Sigmoid colon (tissue), 6 donors: ENCODE measurements at regions not wholly inside any gene's neighbourhood (a gene's known extent, or its start where the extent isn't known, plus 50 kb on each side); places are given as distances from the start of the nearest gene placed in this dataset.

ENCODE experiments used
- DNase-seq: peaks from one replicate; pipeline ENCODE4 v3.0.0-alpha.2; 2019
- H3K27ac ChIP-seq, 4 donors: fragments of 200-600 bp; sonication (generic); one replicate each; pipeline ENCODE4 v1.5.1; 2016 to 2019; ENCODE audit warnings: mild to moderate bottlenecking in 1 of 4
- H3K27me3 ChIP-seq, 3 donors: fragments of 200-600 bp; sonication (generic); one replicate each; pipeline ENCODE4 v1.5.1; 2019; ENCODE audit warnings: mild to moderate bottlenecking in 1 of 3
- H3K36me3 ChIP-seq, 4 donors: fragments of 200-600 bp; sonication (generic); one replicate each; pipeline ENCODE4 v1.5.1; 2016 to 2019
- H3K4me1 ChIP-seq, 4 donors: fragments of 200-600 bp; sonication (generic); one replicate each; pipeline ENCODE4 v1.5.1; 2017 to 2019
- H3K4me3 ChIP-seq, 4 donors: fragments of 200-600 bp; sonication (generic); one replicate each; pipeline ENCODE4 v1.5.1; 2017 to 2019; ENCODE audit warnings: mild to moderate bottlenecking in 2 of 4, moderate library complexity in 1 of 4
- H3K9me3 ChIP-seq, 4 donors: fragments of 200-600 bp in 3 of 4; sonication (generic) in 3 of 4; one replicate each; pipeline versions ENCODE4 v1.5.1 to v1.6.1; 2013 to 2019
- CTCF ChIP-seq, 4 experiments: fragments of 450-650 bp in 3 of 4; fragments of 200-600 bp in 1 of 4; IDR thresholded peaks; one replicate each; pipeline ENCODE4 v1.5.1; 2016 to 2019; ENCODE audit warnings: antibody characterized with exemption in 4 of 4, mild to moderate bottlenecking in 3 of 4, moderate library complexity in 2 of 4
- EP300 ChIP-seq, 4 donors: sonication (generic); formaldehyde crosslinking; IDR thresholded peaks; one replicate each; pipeline ENCODE4 v1.6.1; 2017; ENCODE audit warnings: antibody characterized with exemption in 4 of 4
- POLR2A ChIP-seq, 2 donors: fragments of 450-650 bp; IDR thresholded peaks; one replicate each; pipeline ENCODE4 v1.6.1; 2016; ENCODE audit warnings: antibody characterized with exemption in 2 of 2, mild to moderate bottlenecking in 2 of 2, moderate library complexity in 2 of 2
- POLR2AphosphoS5 ChIP-seq, 4 donors: sonication (generic); formaldehyde crosslinking; IDR thresholded peaks; one replicate each; pipeline ENCODE4 v1.6.1; 2017; ENCODE audit warnings: antibody characterized with exemption in 4 of 4
- WGBS, 2 donors: extraction: QIAGEN DNeasy Blood & Tissue Kit; methylation state at CpG; one replicate each; pipeline ENCODE4 v1.1.7; 2013; 5-methylcytosine and 5-hydroxymethylcytosine counted together
- intact Hi-C: fragments of 100-400 bp; cut with DNase I; formaldehyde crosslinking; loops from one replicate; pipeline ENCODE4 v1.15.1; 2023
- donor health status: healthy with polysubstance abuse.
- donor health status: healthy.

GRCh38 chr2:23134726-23135125 lies 250.3 kb upstream of the KLHL29 start:
- intact Hi-C loops, result no loop called here
- peak overlapping the region in 1 of 4 donors; percentile 44 for H3K27ac ChIP-seq
- no peak for TF ChIP-seq POLR2A (IDR thresholded peaks at IDR 0.05)
- no peak for TF ChIP-seq CTCF (IDR thresholded peaks at IDR 0.05)
- no peak for TF ChIP-seq EP300 (IDR thresholded peaks at IDR 0.05)
- no peak for TF ChIP-seq POLR2AphosphoS5 (IDR thresholded peaks at IDR 0.05)
- peaks cover 0 to 18% (median 14%) of the 10 kb centered on the region in 4 donors for H3K4me1 ChIP-seq
- no peaks in the 10 kb centered on the region for H3K9me3 ChIP-seq
- no peak for DNase-seq
- WGBS, 2 donors, result 78% methylated on average over 1 of the region's 1 CpG
- H3K27me3 ChIP-seq, result no peaks in the 10 kb centered on the region
- no peak overlapping the region for H3K4me3 ChIP-seq
- no peaks in the 10 kb centered on the region for H3K36me3 ChIP-seq

GRCh38 chr2:23135481-23136100 lies 249.4 kb upstream of the KLHL29 start:
- H3K27me3 ChIP-seq, result no peaks in the 10 kb centered on the region
- intact Hi-C loops, result no loop called here
- H3K4me3 ChIP-seq, result no peak overlapping the region
- no peaks in the 10 kb centered on the region for H3K36me3 ChIP-seq
- TF ChIP-seq POLR2A (IDR thresholded peaks at IDR 0.05) (no peak), POLR2AphosphoS5 (IDR thresholded peaks at IDR 0.05) (peak in 1 of 4 donors; percentile 38)
- no peak for DNase-seq
- peak overlapping the region in 1 of 4 donors; percentile 44 for H3K27ac ChIP-seq
- H3K4me1 ChIP-seq, result peaks cover 0 to 18% (median 14%) of the 10 kb centered on the region in 4 donors
- 35 to 42% methylated on average over 9 of the region's 9 CpGs for WGBS, 2 donors
- H3K9me3 ChIP-seq, result no peaks in the 10 kb centered on the region

- 90% methylated on average over 2 of the region's 2 CpGs for WGBS, 2 donors
- Histone ChIP-seq H3K36me3 (no peaks in the 10 kb centered on the region), H3K4me1 (peaks cover 0 to 18% (median 14%) of the 10 kb centered on the region in 4 donors), H3K4me3 (no peak overlapping the region), H3K9me3 (no peaks in the 10 kb centered on the region), H3K27me3 (no peaks in the 10 kb centered on the region), H3K27ac (no peak overlapping the region)
- no peak for TF ChIP-seq POLR2A (IDR thresholded peaks at IDR 0.05)
- TF ChIP-seq CTCF (IDR thresholded peaks at IDR 0.05), result no peak
- no peak for TF ChIP-seq EP300 (IDR thresholded peaks at IDR 0.05)
- TF ChIP-seq POLR2AphosphoS5 (IDR thresholded peaks at IDR 0.05), result no peak
- no peak for DNase-seq
- intact Hi-C loops, result no loop called here
Observed at GRCh38 chr2:23137166-23137565, 247.8 kb upstream of the KLHL29 start.

GRCh38 chr2:23138701-23139100 lies 246.3 kb upstream of the KLHL29 start:
- no peak for DNase-seq
- TF ChIP-seq POLR2A (IDR thresholded peaks at IDR 0.05) (no peak), POLR2AphosphoS5 (IDR thresholded peaks at IDR 0.05) (no peak), CTCF (IDR thresholded peaks at IDR 0.05) (no peak), EP300 (IDR thresholded peaks at IDR 0.05) (no peak)
- Histone ChIP-seq H3K4me1 (peaks cover 0 to 18% (median 14%) of the 10 kb centered on the region in 4 donors), H3K9me3 (no peaks in the 10 kb centered on the region), H3K36me3 (no peaks in the 10 kb centered on the region), H3K27me3 (no peaks in the 10 kb centered on the region), H3K27ac (no peak overlapping the region), H3K4me3 (no peak overlapping the region)
- intact Hi-C loops, result no loop called here
- WGBS, 2 donors, result 87 to 93% methylated on average over 4 of the region's 4 CpGs

GRCh38 chr2:23145460-23145859 lies 239.5 kb upstream of the KLHL29 start:
- Histone ChIP-seq H3K4me3 (no peak overlapping the region), H3K27me3 (no peaks in the 10 kb centered on the region), H3K4me1 (no peaks in the 10 kb centered on the region), H3K9me3 (no peaks in the 10 kb centered on the region), H3K27ac (no peak overlapping the region), H3K36me3 (no peaks in the 10 kb centered on the region)
- TF ChIP-seq POLR2AphosphoS5 (IDR thresholded peaks at IDR 0.05), result no peak
- no peak for TF ChIP-seq EP300 (IDR thresholded peaks at IDR 0.05)
- no peak for TF ChIP-seq POLR2A (IDR thresholded peaks at IDR 0.05)
- no peak for TF ChIP-seq CTCF (IDR thresholded peaks at IDR 0.05)
- no peak for DNase-seq
- intact Hi-C loops, result no loop called here
